GM21528 (cell line): ENCODE measurements at regions not wholly inside any gene's neighbourhood (a gene's known extent, or its start where the extent isn't known, plus 50 kb on each side); places are given as distances from the start of the nearest gene placed in this dataset.
"Not testable (repeated sequence)": the region's sequence is repeated elsewhere in the genome, so short reads cannot be mapped to it uniquely, and the experiment has no call there.

Experiments used
- ATAC-seq: cut with Tn5 transposase; IDR thresholded peaks from one replicate; pipeline ENCODE4 v1.9.1; 2021; ENCODE audit warnings: mild to moderate bottlenecking, moderate library complexity; ENCODE audit not compliant: unreplicated experiment, low FRiP score

DNA sequence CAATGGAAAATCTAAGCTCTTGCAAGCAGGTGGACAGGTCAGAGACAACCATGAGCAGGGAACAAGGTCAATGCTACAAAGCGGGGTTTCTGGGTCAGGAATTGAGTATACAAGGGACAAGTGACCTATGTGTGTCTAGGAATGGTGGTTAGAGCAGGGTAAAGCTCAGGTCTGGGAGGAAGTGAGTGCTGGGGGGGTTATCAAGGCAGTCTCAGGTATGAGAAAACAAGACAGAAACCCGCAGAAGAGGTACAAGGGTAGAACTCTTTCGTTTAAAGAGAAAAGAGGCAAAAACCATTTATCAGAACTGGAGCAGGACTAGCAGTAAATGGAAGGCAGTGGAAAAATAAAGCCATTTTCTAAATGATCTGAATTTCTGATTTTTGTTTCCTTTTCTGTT is 298.4 kb downstream of the ALDH8A1 start:
- ATAC-seq = no peak

DNA sequence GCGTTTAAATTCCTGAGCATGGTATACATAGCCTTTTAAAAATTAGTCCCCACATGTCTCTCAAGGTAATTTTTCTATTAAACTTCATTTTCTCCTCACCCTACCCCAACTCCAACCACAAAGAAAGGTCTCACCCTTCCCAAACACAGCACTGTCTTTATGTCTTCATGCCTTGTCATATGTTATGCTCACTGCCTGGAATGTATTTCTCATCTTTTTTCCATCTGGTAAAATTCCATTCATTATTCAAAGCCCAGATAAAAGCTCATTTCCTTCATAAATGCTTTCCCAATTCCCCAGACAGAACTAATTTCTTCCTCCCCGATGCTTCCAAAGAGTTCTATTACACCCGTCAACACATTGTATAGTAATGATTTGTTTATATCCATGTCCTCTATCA is 302.0 kb downstream of the ALDH8A1 start:
- ATAC-seq = no peak

DNA sequence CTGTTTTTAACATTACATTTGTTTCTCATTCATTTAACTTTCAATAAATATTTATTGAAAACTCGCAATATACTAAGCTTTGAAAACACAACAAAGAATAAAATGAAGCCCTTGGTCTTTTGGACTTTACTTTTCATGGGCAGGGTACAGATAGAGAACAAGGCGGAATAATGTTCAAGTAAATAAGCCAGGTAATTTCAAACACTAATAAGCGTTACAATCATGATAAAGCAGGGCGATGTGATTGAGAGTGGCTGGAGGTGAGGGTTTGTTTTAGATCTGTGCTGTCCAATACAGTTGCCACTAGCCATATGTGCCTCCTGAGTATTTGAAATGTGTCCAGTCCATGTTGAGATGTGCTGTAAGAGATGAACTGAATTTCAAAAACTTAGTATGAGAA is 307.1 kb downstream of the ALDH8A1 start:
- ATAC-seq = no peak

DNA sequence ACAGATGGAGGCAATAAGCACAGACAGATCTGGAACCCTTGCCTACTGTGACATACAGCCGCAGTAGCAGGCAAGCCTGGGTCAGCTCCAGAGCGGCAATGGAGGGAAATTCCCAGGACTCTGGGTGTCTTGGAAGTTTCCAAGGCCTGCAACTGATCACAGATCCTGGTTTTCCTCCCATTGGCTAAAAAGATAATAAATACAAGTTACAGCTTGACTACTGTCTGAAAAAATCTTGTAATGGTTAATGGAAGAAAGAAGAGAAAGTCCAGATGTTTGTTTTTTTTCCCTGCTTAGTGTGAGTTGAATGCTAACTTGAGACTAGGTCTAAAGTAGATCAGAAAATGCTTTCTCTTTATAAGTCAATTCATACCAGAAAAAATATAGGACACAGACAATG is 307.6 kb downstream of the ALDH8A1 start:
- ATAC-seq = no peak

DNA sequence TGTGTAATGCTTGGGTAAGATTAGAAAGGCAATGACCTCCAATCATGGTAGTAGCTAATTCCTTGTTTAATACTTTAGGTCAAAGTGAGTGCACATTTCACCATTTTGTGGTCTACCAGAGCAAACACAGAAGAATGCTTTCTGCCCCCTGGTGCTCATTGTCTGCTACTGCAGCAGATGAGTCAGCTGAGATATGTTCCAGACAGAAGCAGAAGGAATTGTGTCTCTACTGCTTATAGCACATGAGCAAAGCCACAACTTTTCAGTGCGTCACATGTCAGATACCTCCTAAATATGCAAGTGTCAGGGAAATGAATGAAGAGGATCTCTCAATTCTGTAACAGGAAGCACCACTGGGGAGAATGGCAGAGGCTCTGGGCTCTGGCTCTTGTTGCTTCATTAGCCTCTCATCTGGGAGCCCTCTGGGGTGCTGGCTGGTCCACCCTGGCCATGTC is 308.9 kb downstream of the ALDH8A1 start:
- ATAC-seq = peak; percentile 83

DNA sequence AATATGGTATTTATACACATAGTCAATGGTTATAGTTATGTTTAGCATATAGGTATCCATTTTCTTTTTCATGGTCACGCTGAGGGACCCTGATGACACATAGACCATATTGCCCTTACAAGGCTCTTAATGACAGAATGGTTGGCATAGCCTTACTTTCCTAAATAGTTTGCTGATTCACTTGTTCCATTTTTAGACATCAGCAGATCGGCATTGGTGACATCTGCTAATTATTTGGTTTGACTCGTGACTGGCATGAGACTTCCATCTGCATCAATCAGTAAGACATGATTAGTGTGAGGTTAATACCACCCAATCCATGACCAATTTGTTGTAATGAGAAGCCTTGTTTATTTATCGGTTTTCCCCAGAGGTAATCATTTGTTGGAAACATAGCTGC is 309.7 kb downstream of the ALDH8A1 start:
- ATAC-seq = no peak

DNA sequence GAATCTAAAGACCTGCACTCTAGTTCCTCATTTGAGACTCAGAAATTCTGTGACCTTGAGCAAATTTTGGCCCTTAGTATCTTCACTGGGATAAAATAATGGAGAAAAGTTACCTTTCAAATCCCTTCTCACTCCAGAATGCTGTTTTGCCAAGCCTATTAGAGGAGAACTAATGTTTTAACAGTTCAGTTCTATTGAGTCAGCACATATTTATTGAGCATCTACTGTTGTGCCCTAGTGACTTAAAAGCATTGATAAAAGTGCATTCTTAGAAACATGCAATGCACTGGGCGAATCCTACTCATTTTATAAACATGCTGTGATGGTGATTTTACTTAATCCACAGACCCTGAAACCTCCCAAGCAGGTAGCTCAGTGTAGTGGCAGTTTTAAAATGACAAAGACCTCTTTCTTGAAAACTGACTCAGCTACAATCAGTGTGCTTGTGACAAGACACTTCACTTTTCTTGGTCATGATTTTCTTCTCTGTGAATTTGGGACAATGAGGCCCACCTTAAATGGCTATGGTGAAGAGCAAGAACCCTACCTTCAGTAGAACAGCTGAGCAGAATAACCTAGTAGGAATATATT is 312.0 kb downstream of the ALDH8A1 start:
- ATAC-seq = no peak

DNA sequence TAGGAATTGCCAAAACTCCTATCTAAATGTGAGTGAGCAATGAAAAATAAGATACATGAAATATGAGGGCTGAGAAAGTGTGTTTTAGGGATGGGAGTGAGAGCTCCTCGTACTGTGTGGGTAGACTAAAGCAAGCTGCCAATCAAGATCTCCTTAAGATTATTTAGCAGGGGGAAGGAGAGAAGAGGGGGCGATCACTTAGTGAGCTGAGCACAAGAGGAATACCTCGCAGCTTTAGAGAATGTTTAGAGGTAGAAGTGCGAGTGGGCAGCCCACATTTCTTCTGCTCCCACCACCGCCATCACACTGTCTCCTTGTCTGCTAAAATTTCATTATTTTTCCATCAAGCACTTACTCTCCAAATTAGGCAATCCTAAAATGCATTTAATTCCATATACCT is 312.6 kb downstream of the ALDH8A1 start:
- no peak for ATAC-seq

DNA sequence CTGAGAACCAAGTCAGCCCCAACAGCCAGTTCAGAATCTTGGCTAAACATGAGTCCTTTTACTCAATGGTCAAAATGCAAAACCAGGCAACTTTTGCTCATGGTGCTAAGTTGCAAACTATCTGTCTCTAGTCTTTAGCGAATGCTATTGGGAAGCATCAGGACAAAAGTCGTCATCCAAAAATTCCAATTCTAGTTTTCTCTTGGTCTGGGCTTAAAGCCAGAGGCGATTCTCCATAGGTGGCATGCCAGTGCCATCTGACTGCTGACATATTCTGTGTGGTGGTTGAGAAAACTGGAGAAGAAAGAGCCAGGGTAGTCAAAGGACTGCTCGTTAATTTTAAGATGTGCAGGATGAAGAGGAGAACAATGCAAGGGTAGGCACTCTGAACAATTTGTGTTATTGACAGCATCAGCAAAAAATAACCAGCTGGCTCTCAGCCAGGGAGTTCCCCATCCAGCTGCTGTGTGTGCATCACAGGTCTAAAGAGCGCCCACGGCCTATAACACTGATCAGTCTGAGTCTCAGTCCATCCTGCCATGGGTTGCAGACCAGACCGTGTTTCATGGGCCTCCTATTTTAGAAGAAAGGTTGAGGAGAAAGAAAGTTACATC is 313.6 kb downstream of the ALDH8A1 start:
- ATAC-seq = no peak

DNA sequence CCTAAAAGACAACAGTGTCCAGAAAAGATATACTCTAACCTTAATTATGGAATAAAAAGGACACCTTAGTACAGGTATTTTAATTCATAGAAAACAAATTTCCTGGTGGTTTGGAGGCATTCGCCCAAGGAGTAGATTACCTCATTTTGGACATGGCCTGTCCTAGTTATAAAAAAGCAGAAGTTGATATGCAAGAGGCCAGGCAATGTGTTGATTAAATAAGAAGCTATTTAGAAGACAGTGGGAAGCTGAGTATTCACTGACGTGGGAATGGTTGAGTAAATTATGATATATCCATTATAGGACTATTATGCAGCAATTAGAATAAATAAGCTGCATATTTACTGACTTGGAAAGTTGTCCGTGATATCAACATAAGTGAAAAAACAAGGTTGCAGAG is 314.9 kb downstream of the ALDH8A1 start:
- no peak for ATAC-seq

DNA sequence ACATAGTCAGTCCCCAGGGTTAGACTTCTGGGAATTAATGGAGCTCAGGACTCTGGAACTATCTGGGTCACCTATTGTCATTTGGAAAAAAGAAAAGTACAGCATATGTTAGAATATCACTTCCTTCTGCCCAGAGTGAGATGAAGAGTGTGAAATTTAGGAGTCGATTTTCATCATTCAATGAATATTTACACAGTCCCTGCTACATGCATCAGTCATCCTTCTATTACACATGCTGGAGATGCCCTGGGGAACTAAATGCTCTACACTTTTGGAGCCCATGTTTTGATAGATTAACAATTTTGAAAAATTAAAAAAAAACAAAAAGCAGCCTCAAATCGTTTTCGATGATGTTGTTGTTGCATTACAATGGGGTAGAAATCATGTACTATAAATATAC is 315.4 kb downstream of the ALDH8A1 start:
- ATAC-seq = no peak

DNA sequence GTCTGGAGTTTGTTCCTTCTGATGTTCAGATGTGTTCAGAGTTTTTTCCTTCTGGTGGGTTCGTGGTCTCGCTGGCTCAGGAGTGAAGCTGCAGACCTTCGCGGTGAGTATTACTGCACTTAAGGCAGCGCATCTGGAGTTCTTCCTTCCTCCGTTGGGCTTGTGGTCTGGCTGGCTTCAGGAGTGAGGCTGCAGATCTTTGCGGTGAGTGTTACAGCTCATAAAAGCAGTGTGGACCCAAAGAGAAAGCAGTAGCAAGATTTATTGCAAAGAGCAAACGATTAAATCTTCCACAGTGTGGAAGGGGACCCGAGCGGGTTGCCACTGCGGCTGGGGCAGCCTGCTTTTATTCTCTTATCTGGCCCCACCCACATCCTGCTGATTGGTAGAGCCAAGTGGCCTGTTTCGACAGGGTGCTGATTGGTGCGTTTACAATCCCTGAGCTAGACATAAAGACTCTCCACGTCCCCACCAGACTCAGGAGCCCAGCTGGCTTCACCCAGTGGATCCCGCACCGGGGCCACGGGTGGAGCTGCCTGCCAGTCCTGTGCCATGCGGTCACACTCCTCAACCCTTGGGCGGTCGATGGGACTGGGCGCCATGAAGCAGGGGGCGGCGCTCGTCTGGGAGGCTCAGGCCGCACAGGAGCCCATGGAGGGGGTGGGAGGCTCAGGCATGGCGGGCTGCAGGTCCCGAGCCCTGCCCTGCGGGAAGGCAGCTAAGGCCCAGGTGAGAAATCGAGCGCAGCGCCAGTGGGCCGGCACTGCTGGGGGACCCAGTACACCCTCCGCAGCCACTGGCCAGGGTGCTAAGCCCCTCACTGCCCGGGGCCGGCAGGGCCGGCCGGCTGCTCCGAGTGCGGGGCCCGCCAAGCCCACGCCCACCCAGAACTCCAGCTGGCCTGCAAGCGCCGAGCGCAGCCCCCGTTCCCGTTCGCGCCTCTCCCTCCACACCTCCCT is 315.3 kb upstream of the SGK1 start:
- not testable (repeated sequence) for ATAC-seq

DNA sequence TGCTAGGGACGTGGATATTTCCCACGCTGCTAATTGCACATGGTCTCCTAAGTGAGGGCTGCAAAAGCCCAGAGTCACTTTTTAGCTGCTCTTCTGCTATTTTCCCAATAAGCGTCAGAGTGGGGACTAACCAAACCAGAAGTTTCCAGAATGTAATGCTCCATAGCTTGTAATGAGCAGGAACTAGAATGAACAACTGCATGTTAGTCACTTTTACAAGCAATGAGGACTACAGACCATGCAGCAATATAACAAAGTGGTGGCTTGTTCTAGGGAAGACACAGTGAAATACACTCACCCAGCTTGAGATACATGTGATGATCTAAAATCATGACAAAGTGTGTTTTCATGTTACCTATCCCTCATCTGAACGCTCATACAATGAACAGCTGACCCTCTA is 314.1 kb upstream of the SGK1 start:
- ATAC-seq = no peak

DNA sequence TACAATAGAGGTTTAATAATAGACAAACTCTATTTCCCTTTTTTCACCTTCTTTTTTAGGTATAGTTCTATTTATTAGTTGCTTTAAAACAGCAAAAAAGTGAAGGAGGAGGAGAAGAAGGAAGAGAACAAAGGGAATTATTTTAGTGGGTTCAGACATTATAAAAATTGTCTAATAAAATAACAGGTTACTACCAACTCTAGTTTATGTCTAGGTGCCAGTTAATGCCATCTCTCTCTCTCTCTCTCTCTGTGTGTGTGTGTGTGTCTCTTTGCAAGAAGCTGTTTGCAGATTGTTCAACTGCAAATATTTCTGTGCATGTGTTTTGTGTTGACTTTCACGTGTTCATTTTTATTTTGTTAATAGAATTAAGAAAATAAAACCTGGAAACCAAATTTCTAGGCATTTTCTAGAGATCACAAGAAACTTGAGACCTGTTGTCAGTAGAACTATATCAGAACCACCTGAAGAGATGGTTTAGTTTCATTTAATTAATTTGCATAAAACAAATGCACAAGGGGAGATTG is 313.5 kb upstream of the SGK1 start:
- no peak for ATAC-seq

DNA sequence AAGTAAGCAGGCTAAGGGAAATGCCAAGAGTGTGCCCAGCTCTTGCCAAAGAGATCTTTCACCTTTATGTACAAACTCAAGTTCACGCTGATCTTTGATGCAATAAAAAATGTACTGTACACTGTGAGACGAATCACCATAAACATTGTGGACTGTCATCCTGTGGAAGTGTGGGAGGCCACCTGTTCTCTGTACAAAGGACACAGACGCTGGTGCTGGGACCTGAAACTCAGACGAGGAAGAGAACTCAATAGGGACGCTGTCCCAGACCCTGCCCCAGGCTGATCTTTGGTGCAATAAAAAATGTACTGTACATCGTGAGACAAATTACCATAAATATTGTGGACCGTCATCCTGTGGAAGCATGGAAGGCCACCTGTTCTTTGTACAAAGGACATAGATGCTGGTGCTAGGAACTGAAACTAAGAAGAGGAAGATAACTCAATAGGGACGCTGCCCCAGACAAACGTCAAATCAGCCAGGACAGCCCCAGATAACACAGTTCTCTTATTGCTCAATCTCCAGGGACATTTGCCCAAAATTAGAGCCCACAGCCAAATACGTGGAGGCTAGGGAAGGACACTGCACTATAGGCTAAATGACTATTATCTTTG is 312.7 kb upstream of the SGK1 start:
- ATAC-seq = no peak

DNA sequence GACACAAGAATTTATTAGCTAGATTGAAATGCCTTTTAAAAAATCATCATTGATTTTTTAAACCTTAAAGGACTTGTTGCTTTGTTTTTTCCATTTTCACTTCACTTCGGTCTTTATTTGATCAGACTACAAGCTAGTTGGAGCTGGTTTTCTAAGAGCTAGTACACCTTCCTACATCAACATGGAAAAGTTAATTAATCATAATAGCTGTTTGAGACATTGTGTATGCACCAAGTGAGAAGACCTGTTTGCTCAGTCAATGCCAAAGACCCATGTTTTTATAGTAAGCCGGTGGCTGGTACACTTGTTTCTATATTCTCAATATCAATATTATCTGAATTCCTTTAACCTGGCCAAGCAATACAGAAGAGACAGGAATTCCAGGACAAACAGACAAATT is 310.2 kb upstream of the SGK1 start:
- no peak for ATAC-seq

DNA sequence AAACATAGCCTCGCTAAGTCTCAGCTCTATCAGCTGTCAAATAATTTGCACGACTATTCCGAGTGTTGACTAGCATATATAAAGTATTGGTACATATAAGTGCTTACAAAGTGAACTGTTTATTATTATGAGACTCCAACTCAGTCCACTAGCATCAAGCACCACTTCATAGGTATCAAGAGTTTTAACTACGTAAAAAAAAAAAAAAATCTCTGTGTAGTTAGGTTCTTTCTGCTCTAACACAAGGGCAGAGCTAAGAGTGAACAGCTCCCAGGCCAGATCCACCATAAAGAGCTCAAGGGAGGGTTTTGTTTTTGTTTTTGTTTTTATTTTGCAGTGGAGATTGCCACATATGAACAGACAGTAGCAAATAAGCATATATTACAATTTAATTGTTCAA is 309.8 kb upstream of the SGK1 start:
- no peak for ATAC-seq

DNA sequence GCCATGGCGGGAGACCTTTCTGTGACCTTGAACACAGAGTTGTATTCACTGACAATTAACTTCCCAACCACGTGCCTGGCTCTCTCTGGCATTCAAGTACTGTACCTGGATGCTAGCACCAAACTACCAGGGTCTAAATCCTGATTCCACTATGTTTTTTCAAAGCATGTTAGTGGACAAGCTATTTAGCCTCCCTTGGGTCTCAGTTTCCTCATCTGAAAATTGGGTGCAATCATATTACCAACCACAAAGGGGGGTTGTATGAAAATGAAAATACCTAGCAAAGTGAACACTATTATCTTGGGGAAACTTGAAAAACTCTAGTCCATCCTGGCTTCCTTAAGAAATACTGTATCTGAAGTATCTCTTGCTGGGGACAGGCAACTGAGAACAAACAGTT is 308.7 kb upstream of the SGK1 start:
- no peak for ATAC-seq

DNA sequence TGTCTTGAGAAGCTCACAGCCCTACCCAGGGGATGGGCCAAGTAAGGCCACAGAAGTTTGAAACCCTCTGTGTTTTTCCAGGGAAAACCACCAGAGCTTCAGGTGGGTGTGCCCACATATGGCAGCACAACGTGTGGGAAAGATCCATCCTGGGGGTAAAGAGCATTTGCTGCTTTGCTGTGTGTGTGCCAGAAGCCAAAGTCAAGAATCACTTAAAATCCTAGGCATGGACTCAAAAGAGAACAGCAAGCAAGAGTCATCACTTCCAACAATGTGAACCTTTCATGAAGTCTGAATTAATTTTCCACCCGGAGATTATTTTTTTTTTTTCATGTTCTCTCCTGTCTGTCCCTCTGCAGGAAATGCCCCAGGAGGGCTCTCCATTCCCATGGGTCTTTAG is 308.2 kb upstream of the SGK1 start:
- no peak for ATAC-seq

DNA sequence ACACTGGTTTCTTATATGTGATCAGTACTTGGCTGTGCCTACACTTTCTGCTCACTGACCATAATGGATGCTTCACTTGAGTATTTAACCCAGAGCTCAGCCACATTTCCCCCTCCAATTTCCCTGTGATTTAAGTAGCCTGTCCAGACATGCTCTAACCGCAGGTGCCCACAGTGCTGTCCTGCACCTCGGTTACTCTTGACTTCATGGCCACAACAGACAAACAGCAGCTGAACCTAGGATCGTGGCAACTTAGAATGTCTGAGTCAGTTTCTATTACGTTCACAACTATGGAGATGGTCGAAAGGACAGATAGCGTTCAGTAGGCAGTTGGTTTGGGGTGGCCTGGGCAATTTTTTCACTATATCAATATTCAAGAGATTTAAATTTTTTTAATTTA is 306.9 kb upstream of the SGK1 start:
- no peak for ATAC-seq

DNA sequence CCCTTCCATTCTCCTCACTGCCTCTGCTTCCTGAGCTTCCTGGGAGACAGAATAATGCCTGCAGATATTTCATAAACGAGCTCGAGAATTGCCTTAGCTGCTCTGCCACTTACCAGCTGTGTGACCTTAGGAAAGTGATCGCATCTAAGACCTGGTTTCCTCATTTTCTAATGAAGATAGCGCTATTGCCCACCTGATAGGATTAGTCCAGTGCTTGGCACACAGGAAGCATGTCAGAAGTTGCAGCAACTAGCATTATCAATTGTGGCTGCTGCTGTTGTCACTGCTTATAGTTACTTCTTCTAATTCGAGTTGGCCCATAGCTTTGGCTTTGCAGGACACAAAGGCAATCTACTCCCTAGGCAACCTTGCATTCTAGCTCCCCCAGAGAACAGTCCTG is 305.5 kb upstream of the SGK1 start:
- ATAC-seq = no peak
